ELF-1 (cell line): ENCODE measurements at regions not wholly inside any gene's neighbourhood (a gene's known extent, or its start where the extent isn't known, plus 50 kb on each side); places are given as distances from the start of the nearest gene placed in this dataset.
"Not testable (repeated sequence)": the region's sequence is repeated elsewhere in the genome, so short reads cannot be mapped to it uniquely, and the experiment has no call there.

ENCODE experiments used
- DNase-seq: peaks from one replicate; pipeline ENCODE4 v3.0.0-alpha.2; 2016; ENCODE audit warnings: low read depth, low spot score

DNA sequence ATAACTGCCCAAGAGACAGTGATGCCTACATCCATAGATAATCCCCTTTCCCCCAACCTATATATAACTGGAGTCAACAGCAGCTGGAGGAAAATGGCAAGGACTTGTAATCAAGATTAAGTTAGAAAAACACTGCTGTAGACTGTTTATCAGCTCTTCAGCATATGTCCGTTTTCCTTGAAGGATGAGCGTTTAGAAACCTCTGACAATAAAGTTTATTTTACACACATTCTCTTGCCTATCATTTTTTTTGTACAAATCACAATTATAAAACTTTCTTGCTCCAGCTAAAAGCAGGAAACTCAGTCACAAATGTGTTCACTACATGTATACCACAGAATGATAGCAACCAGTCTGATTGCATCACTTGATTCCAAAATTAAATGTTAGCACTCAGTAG is 50.8 kb downstream of the PPIAL4G start:
- DNase-seq: not testable (repeated sequence)

DNA sequence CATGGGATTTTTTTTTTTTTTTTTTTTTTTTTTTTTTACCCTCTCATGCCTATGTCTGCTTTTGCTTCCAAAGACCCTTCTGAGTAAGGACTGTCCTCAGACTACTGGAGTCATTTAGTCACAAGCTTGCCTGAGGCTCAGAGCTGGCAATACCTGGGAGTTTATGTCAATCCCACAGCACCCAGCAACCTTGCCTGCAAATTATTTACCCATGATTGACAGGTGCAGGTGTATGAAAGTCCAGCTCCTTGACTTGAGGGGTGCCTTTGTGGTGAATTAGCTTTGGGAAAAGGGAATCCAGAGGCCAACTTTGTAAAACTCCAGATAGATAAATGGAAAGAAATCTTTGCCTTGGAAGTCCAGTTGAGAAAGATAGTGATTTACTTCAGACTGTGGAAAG is 53.2 kb downstream of the PPIAL4G start:
- DNase-seq: not testable (repeated sequence)

DNA sequence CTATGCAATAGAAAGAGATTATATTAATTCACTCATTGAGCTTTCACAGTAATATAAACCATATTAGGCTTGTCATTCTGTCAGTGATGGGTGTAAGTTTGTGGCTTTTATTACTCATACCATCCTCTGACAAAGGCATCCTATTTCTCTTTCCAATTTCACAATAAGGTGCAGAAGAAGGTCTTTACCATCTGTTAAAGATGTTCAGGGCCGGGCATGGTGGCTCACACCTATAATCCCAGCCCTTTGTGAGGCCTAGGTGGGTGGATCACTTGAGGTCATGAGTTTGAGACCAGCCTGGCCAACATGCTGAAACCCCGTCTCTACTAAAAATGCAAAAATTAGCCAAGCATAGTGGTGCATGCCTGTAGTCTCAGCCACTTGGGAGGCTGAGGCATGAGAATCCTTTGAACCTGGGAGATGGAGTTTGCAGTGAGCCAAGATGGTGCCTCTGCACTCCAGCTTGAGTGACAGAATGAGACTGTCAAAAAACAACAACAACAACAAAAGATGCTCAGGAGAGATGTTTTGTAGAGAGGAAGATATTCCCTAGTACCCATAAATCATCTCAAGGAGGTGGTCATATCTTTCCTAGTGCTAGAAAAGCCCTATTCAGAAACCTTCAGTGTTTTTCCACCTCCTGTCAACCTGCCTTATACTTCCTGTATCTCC is 56.0 kb downstream of the PPIAL4G start:
- DNase-seq: not testable (repeated sequence)

DNA sequence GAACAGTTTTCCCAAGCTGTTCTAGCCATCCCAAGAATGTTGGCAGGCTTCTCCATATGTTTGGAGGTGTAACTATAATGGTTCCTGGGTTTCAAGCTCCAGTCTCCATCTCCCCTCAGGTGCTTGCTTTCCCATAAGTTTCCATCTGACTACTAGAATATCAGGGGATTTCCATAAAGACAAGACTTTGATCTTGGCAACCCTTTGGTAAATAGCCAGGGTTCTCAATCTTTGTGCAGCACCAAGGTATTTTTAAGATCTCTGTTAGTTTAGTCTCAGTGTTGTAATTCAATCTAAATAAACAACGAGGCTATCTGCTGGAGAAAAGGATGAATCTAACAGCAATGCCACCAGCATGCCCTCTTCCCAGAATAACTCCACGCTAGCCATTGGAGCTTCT is 56.7 kb downstream of the PPIAL4G start:
- not testable (repeated sequence) for DNase-seq

DNA sequence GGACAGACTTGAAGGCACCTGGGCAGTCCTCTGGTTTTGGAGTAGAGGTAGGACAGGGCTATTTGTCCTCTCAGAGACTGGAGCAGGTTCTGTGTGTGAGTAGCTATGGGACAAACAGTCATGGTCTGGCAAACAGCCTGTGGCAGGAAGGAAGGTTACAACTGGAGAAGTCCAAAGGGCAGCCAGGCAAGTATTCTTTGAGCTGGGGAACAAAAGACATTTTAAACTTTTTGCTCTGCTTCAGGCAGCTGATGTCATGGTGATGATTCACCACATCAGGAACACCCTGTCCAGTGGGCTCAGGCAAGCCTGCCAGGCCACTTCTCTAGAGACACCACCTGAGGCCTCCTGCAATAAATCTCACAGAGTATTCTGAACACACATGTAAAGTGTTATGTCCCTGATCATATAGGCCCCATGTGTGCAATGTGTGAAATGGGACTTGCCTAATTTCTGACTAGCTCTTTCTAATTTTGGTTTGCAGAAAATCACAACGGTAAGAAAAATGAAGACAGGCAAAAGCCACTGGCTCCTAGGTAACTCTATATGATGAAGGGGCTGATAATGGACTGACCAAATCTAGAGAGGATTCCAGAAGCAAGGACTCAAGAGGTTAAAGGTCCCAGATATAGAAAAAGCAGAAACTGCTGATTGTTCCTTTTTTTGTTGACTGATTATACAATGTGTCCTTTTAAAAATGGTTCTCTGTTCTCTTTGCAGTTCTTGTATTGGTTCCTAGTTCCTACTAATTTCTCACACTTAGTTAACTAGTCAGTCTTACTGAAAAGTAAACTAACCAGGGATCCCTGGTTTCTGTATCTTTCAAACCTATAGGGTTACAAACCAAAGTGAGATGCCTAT is 58.7 kb downstream of the PPIAL4G start:
- peak; percentile 60 for DNase-seq

DNA sequence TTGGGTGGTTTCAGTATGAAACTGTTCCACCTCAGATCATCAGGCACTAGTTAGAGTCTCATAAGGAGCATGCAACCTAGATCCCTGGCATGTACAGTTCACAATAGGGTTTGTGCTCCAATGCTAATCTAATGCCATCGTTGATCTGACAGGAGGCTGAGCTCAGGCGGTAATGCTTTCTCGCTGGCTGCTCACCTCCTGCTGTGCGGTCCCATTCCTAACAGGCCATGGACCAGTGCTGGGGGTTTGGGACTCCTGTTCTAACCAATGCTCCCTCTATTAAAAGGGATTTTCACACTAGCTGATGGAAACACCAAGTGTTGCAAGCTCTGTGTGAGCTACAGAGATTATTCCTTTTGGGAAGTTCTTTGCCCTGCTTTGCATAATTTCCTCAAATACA is 60.2 kb downstream of the PPIAL4G start:
- DNase-seq: not testable (repeated sequence)

DNA sequence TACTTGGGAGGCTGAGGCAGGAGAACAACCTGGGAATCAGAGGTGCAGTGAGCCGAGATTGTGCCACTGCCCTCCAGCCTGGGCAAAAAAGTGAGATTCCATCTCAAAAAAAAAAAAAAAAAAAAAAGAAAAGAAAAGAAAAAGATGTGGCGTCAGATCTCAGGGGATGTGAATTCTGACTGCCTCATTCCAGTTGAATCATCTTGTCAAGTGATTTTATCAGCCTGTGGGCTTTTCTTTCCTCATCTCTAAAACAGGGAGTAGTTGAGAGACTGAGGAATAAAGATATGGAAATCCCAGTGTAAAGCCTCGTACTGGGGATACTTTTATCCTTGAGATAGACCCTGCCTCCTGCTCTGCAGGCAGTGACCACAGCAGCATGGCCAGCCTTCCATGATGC is 65.9 kb downstream of the PPIAL4G start:
- not testable (repeated sequence) for DNase-seq

DNA sequence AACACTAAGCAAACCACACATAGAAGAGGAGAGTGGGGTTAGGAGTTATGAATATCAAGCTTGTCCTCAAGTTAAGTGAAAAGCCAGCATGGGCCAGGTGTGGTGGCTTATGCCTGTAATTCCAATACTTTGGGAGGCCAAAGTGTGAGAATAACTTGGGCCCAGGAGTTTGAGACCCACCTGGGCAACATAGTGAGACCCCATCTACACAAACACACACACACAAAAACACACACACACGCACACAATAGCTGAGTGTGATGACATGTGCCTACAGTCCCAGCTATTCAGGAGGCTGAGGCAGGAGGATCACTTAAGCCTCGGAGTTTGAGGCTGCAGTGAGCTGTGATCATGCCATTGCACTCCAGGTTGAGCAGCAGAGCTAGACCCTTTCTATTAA is 69.7 kb downstream of the PPIAL4G start:
- DNase-seq: not testable (repeated sequence)

DNA sequence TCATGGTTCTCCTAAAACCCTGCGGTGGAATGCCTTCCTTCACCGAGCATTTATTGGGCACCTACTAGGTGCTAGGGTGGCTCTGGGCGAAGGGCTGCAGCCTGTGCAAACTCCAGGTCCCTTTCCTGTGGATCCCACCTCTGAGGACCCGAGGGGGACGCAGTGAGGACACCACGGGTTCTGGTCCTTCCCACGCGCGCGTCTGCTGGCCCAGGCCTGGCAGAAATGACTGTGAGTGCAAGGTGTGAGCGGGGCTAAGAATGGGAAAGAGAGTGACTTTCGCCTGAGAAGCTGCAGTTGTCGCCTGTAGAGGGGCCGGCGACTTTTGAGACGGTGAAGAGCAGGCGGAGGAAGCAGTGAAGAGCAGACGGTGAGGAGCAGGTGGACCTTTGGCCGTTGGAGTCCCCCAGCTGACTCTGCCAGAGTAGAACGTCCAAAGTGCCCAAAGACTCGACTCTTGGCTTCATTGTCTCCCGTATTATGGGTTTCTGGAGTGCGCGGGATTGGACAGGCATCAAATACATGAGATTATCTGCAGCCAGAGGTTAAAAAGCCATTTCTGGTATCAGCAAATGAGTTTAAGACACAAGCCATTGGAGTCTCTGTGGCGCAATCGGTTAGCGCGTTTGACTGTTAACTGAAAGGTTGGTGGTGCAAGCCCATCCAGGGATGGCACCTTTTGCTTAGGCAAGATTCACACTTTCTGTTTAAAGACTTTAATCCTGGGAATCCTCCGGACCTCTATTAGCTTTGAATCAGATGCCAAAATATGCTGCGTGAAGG is 78.1 kb downstream of the PPIAL4G start:
- not testable (repeated sequence) for DNase-seq

DNA sequence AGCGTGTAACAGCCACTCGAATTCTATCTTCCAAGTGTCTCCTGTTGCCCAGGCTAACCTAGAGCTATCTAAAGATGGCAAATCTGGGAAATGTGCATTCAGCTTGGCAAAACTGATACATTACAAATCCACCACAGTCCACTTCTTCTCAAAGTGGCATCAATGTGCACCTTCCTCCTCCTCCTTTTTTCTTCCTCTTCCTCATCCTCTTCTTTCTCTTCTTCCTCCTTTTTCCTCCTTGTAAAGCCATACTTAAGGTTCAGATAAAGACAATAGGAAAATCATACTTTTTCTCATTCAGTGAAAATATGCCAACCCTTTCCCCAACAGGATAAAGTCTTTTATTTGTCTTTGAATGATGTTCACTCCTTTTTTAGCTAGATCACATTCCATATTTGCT is 79.2 kb downstream of the PPIAL4G start:
- not testable (repeated sequence) for DNase-seq

DNA sequence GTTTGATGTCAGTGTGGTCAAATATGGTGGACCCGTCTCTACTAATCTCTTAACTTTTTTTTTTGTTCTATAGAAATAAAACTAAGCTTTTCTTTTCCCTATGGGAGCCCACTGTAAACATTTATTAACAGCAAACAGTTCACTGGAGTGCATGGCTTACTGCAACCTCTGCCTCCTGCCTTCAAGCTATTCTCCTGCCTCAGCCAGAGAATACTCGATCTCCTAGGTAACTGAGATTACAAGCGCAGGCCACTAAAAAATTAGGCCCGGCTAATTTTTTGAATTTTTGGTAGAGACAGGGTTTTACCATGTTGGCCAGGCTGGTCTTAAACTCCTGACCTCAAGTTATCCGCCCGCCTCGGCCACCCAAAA is 80.0 kb downstream of the PPIAL4G start:
- peak; percentile 15 for DNase-seq

DNA sequence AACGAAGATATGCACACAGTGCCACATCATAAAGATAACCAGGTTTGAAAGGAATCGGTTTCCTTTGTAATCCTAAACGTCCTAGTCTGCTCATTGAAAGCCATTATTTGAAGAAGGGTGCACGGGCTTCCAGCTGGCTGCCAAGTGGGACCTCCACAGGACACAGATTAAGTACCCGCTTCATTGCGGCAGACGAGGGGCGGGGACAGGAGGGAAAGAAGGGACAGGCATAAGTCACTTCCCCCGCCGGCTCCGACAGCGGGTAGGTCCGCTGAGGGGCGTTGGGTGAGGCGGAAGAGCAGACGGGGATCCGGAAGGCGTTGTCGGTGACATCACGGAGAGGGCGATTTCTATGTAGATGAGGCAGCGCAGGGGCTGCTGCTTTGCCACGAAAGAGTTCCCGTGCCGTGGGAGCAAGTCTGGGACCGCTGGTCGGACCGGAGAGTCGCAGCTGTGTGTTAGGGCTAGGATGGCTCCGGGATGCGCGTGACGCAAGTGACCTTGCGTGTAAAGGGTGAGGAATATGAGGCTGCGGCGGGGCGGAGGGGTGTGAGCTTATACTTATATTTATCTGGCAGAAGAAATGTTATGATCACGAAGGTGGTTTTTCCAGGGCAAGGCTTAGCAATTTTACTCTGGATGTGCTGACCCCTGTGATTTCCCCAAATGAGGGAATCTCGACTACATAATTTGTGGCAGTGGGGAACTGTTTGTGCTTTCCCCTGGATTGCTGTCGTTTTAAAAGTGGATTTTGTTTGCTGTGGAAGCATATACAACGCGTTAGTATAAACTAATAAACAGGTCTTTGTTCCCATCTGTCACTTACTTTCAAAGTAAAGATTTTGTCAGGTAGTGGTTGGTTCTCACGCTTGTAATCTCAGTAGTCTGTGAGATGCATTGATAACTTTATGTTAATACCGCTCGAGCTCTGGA is 80.7 kb downstream of the PPIAL4G start:
- DNase-seq: peak; percentile 88

DNA sequence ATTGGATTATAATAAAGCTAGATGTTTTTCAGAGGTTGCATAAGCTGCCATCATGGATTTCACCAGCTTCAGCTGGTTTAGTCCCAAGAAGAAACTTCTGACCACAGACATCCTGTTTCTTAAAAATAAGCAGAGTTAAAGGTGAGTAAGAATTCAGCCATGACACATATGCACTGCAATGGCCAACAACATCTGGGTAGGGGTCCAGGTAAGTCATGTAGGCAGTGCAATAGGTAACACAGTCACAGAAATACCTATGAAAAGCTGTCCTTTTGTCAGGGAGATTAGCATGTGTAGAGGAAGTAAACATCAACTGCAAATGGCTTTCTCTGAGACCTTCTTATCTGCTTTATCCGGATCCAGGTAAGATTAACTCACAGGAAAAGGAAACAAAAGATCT is 85.6 kb downstream of the PPIAL4G start:
- not testable (repeated sequence) for DNase-seq

DNA sequence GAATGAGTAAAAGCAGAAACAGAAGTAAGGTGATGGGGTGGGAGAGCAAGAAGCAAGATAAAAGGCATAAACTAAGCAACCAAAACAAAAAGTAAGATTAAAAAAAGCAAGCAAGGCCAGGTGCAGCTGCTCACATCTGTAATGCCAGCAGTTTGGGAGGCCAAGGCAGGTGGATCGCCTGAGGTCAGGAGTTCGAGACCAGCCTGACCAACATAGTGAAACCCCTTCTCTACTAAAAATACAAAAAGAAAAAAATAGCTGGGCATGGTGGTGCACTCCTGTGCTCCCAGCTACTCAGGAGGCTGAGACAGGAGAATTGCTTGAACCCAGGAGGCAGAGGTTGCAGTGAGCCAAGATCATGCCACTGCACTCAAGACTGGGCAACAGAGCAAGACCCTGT is 90.6 kb downstream of the PPIAL4G start:
- not testable (repeated sequence) for DNase-seq

DNA sequence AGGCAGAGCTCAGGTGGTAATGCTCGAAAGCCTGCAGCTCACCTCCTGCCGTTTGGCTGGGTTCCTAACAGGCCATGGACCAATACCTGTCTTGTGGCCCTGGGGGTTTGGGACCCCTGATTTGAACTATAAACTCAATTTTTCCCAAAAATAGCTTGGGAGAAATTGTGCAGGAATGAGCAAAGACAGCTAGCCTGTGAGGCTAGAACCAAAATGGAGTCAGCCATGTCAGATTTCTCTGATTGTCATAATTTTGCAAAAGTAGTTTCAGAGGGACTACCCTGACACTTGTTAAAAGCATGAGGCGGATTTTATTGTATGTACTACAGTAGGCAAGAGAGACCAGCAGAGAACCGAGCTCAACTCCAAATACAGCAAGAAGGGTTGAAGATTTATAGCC is 91.8 kb downstream of the PPIAL4G start:
- DNase-seq: not testable (repeated sequence)

DNA sequence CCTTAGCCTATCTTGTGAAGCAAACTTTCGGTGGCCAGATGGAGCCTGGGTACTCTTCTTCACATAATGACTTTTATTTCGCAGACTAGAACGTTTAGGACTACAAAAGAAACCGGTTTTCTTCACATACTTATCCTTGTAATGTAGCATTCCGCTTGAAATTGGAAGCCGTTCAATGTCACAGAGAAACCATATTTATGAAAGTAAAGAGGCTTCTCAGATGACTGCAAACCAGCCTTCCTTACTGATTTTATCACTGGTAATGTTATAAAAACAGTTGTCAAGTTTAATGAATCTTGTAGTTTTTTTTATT is 94.1 kb downstream of the PPIAL4G start:
- DNase-seq: no peak

DNA sequence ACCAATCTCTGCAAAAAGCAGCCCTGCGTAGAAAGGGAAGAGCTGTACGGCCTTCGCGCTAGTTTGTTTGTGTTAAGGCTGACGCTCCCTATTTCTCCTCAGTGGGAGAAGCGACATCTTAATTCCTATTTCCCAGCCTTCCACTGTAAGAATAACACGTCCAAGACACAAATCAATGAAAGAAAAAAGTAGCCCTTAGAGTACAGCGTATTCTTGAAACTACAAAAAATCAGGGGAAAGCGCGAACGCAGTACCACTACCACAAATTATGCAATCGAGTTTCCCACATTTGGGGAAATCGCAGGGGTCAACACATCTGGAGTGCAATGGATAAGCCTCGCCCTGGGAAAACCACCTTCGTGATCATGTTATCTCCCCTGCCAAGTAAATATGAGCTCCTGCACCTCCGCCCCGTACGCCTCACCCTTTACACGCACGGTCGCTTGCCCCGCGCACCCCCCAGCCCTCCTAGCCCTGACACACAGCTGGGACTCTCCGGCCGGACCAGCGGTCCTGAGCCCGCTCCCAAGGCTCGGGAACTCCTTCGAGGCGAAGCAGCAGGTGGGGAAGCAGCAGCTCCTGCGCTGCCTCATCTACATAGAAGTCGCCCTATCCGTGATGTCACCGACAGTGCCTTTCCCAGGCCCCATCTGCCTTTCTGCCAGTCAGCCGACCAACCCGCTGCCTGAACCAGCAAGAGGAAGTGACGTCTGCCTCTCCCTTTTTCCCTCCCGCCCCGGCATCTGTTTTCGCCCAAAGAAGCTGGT is 94.7 kb downstream of the PPIAL4G start:
- peak; percentile 97 for DNase-seq

DNA sequence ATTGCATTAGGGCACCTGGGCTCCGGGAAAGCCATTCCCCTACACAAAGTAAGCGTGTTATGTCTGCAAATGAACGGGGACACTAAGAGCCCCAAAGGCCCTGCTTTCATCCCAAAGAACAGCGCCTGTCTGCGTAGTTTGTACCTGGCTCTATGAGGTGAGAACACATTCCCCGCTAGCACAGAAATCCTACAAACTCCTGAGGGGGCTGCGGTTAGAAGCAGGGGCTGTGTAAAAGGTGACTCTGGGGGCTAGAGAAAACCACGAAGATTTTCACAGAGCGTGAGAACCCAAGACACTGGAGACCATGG is 95.2 kb downstream of the PPIAL4G start:
- DNase-seq: not testable (repeated sequence)

DNA sequence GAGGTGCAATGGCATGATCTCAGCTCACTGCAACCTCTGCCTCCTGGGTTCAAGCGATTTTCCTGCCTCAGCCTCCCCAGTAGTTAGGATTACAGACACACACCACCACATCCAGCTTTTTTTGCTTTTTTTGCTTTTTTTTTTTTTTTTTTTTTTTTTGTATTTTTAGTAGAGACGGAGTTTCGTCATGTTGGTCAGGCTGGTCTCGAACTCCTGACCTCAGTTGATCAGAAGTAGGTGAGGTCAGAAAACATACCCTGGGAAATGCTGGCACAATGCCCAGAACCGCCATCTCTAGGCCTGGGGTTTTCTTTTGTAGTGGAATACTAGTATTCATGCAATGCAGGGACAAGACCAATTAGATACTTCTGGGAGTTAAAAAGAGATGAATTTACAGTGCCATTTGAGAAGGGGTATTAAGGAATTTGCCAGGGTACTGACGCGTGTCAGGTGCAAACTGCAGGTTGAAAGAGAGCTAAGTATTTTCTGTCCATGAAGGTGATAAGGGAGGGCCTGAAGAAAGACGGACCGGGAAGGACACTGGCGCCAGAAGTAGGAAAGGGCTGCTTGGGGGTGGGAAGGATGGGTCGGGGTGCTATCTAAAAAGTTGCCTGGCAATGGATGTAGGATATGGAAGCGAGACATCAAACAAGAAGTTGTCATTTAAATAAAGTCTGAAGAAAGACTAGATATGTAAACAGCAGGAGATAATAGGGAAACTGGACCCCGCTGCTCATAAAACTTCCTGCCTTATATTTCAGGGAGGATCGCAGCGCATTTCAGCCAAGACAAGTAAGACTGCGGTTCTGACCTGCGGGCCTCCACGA is 95.8 kb downstream of the PPIAL4G start:
- not testable (repeated sequence) for DNase-seq

DNA sequence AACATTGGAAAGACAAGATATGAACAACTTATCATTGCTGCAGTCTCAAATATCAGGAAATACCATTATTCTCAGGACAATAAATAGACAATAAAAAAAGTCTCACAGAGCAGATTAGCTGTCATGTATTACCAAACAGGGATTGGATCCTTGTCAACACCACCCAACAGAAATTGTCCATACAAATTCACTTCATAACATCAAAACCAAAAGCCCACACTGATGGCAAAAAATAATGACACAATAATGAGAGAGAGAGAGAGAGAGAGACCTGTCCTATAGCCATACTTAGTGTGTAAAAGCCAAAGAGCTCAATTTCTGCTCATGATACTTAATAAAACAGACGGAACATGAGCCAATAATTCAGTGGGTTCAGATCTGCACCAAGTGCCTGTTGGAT is 96.5 kb downstream of the PPIAL4G start:
- no peak for DNase-seq
